IPS-NIHi7 (cell line): ENCODE measurements at regions not wholly inside any gene's neighbourhood (a gene's known extent, or its start where the extent isn't known, plus 50 kb on each side); places are given as distances from the start of the nearest gene placed in this dataset.

Experiments used
- DNase-seq: peaks from one replicate; pipeline ENCODE4 v3.0.0; 2012; ENCODE audit warnings: mixed read lengths; ENCODE audit errors: extremely low spot score

DNA sequence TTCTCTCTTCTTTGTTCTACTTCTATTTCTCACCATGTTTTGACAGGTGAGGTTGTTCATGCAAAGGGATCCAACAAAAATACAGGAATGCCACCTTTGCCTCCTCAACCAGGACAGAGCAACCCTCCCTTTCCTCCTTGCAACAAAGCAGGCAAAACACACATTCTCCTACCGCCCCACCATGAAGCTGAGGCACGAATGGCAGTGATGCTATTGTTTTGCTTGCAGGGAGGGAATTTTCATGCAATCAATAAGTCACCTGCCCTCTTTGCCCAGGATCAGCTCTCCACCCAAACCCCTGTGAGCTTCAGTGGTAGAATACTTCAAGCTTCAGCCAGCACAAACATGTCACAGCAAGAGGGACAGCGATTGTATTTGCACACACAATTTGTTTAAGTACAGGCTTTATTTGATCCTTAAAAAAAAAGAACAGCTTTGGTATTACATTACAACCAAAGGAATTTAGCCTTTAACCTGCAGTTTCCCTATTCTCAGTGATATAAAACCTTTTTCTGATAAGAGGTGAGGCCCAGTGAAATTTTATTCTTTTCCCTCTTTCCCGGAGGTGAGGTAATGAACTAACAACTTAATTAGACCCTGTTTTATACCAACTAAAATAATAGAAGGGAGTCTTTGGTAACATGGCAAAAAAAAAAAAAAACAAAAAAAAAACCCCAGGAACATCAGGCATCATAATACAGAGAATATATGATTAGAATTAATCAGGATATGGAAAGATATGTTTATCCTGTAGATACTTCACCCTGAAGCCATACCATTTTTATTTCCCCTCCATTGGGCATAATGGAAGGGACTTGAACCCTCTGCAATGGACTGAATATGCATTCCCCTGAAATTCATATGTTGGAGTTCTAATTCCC lies 87.0 kb upstream of the EEA1 start:
- no peak for DNase-seq

GRCh38 chr12:93016752-93017350 lies 87.8 kb upstream of the EEA1 start:
- DNase-seq, result no peak

DNA sequence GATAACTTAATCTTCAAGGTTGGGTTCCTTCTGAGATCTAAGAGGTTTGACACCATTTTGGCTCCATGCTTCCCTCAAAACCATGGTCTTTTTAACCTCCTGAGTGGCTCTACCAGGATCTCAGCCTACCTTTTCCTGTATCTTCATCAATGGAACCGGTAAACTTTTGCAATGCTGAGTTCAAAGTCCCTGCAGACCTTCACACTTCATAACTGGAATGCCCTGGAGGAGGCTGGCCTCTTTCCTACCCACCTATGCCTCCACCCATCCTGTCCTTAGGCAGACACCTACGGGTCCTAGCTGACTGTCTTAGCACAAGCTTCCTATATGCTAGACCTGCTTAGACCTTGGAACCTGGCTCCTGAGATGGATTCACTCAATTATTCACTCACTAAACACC lies 89.5 kb upstream of the EEA1 start:
- no peak for DNase-seq

DNA sequence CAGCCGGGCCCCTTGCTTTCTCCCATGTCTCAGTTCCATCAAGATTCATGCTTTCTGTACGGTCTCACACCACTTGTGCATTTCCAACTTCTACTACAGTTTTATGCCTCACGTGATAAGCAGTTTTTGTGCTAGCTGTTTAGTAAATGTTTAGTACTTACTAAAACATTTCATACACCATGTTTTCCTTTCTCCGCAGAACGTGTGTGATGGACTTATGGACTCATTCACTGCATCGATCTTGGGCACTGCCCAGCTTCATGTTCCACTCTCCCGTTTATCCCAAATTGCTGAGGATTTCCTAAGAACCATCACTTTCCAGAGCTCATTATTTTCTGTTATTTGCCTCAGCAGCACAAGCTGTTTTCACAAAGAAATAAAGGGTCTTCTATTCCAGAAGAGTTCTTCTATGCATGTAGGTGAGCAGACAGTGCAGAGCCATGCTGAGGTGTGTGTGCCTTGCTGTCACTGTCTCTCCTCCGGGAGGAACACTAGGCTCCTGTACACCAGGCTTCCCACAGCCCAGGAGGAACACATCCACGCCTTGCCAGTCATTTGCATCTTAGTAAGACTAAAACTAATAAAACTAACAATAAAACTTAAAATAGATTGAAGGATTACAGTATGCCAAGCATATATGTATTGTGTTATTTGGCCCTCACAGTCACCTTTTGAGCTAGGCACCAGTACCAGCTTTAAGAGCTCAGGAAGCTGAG lies 90.3 kb upstream of the EEA1 start:
- no peak for DNase-seq

DNA sequence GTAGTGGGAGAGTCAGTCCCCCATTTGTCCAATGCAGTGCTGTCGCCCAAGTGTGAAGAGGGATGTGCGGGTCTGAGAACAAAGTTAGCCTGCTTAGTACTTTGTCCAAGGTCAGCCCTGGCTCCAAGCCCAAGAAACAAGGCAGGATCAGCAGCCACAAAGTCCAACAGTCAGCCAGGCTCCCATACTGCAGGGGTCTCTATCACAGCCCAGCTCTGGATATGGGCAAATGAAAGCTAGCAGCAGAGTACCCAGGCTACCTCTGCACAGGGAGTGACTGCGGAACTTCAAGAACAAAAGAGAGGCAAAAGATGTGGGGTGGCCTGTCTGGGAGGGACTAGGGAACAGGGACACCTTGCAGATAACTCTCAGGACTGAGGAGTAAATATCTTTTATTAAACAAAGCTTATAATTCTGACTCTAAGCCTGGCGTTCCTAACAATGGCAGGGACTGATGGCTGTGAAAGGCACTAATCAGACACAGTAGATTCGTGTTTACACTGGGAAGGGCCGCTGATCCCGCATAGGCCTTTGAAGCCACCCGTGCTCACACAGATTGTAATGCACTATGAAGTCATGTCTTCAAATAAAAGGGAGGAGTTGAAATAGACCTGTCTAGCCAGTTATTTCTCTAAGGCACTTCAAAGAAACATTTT lies 91.0 kb upstream of the EEA1 start:
- no peak for DNase-seq

DNA sequence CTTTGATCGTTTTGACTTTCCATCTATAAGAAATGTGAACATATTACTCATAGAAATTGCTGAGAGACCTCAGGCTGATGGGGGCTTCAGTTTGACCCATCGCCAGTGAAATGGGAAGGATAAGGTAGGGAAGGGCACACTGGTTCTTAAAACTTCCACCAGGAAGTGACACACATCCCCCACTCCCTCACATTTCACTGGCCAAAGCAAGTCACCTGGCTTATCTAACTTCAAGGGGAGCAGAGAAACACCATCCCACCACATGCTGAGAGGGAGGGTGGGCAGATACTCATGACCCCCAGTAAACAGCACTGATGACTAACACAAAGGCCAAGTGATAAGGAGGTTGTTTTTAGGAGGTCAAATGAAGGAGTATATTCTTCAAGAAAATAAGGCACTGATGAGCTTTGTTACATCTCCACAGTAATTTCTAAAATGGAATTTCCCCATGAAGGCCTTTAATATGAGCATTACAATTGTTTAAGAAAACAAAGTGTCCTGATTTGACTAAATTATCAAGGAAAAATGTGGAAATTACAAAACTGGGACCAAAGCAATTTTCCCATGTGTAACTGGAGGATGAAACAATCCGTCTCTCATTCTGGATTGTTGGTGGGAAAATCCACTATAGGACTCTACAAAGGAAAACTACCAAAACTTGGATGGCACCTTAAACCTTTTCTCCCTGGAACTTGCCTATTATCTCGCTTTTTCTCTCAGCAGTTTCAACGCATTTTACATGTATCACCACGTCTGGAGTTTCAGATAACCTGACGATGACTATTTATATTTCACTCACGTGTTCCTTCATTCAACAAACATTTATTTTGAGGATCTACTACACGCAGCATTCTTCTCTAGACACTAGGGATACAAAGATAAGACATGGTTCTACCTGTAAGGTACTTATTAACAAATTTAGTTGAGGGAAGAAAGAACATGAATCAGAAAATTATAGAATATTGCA lies 91.8 kb upstream of the EEA1 start:
- peak; percentile 27 for DNase-seq

GRCh38 chr12:93022603-93023340 lies 93.7 kb upstream of the EEA1 start:
- no peak for DNase-seq

DNA sequence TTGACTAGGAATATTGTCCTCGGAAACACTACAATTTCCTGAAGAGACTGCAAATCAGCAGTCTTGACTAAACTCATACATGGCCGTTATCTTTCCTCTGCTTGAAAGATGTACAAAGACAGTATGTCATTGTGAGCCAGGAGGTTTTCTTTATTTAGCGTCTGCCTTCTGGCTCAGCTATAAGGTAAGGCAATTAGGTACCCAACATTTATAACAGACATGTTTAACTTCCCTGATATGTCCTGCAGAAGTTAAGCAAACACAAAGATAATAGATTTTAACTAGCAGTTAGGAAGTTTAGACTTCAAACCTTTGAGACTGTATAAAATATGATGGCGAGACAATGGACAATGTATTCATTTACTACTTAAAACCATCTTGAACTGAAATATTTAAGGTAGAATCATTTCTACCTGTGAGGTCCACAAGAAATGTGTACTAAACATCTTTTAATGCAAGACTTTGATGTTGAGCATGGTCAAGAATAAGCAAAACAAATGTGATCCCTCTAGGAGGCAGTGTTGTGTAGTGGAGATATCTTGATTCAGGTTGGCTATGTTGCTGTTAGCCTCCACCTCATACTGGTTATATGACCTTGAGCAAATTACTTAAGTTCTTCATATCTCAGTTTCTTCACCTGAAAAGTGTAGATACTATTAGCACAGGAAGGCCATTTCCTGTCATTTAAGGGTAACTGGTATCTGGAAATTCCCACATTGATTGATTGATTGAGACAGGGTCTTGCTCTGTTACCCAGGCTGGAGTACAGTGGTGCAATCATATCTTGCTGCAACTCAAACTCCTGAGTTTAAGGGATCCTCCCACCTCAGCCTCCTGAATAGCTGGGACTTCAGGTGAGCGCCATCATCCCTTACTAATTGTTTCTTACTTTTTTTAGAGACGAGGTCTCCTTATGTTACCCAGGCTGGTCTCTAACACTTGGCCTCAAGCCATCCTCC lies 96.3 kb upstream of the EEA1 start:
- DNase-seq, result peak; percentile 46

DNA sequence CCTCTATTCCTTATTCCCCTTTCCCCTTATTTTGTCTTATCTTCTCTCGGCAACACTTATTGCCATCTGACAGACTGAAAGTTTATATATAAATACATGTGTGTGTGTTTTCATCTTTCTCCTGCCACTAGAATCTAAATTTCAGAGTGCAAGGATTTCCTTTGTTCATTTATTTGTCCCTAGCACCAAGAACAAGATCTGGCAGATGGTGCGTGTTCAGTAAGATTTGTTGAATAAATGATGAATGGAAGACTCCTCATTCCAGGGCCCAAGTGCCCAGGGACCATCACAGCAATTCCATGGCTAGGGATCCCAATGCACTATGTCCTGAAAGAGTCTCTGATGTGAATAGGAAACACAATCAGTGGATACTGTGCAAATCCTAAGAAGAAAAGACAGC lies 97.9 kb upstream of the EEA1 start:
- DNase-seq, result no peak

- DNase-seq, result no peak
Observed at GRCh38 chr12:93029091-93029490, 100.0 kb upstream of the EEA1 start.

GRCh38 chr12:93031028-93031427 lies 101.9 kb upstream of the EEA1 start:
- DNase-seq, result no peak

- DNase-seq, result no peak
Observed at GRCh38 chr12:93032758-93033157, 103.7 kb upstream of the EEA1 start.

DNA sequence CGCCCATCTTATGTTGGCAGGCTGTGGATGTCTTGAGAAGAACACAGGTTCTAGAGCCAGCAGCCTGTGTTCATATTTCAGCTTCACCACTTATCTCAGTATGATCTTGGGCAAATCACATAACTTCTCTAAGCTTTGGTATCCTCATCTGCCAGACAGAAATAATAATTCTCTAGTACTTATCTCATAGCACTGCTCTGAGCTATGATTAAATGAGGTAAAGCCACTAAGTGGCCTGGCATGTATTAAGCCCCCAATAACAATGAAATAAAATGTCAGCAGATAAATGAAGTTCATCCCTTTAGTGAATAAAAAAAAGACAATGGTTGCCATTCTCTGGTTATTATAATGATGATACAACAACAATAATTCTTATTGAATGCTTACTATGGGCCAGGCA lies 104.9 kb upstream of the EEA1 start:
- no peak for DNase-seq

GRCh38 chr12:93039062-93039461 lies 110.0 kb upstream of the EEA1 start:
- no peak for DNase-seq

DNA sequence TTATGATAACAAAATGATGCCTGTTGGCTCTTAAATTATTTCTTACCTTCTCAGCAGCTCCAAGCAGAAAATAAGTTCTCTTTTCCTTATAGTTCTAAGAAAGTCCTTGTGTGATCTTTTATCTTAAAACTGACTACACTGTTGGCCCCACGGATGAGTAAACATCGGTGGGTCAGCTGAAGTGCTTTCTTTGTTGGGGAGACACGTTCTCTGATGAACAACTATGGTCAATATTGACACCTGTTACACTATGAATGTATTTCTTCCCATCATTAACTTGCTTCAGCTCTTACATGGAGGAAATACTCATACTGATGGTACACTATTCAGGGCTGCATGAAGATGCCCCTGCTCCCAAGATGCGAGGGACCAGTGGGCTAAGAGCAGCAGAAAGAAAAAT lies 110.8 kb upstream of the EEA1 start:
- DNase-seq, result no peak

DNA sequence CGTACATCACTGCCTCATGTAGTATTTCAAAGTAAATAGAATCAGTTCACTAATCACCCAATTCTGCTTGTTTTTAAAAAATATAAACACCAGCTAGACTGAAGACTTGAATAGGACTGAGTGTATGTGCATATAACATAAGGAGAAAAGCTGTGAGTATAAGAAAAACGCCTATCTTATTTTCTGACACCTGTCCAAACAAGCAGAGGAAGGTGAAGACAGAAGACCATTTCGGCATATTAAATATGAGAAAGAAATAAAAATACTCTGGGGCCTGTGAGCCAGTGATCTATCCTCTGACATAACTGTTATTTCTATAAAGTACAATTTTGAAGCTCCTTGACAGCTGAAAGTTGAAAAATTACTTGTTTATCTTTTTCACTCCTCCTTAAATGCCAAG lies 111.3 kb upstream of the EEA1 start:
- DNase-seq, result no peak

DNA sequence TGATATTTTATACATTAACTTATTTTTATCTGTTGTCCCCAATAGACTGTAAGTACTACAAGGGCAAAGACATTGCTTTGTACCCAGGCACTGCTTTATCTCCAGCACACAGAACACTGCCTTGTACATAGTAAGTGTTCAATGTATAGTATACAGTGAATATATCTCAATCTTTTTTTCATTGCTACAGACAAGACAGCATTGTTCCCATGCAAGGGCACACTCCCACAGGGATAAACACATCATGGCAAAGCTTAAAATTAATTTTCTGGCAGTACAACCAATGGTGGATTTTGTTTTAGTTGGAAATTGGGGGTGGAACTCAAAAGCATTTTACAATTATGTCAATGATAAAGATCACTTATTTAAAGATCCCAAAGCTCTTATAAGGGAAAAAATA lies 112.3 kb upstream of the EEA1 start:
- DNase-seq, result no peak

DNA sequence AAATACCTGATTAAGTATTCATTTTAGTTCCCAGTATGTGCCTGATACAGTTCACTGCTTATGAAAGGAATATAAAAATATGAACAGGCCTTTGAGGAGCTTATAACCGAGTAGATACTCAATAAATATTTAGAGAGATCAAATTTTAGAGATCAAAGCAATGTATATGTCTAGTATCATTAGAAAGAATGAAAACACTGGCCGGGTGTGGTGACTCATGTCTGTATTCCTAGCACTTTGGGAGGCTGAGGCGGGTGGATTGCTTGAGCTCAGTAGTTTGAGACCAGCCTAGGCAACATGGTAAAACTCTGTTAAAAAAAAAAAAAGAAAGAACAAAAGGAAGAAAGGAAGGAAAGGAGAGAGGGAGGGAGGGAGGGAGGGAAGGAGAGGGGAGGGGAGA lies 113.2 kb upstream of the EEA1 start:
- DNase-seq, result no peak

GRCh38 chr12:93042684-93043083 lies 113.6 kb upstream of the EEA1 start:
- DNase-seq, result no peak
